Mesothelial cell of epicardium (in vitro differentiated cells): ENCODE measurements at regions not wholly inside any gene's neighbourhood (a gene's known extent, or its start where the extent isn't known, plus 50 kb on each side); places are given as distances from the start of the nearest gene placed in this dataset.

ENCODE experiments used
- DNase-seq, 2 experiments: peaks; one replicate each; pipeline ENCODE4 v3.0.0; 2021; ENCODE audit warnings: low spot score in 2 of 2; ENCODE audit not compliant: unreplicated experiment in 2 of 2
- H3K27ac Mint-ChIP-seq: 2 replicates; pipeline ENCODE4 v1.8.0; 2021; ENCODE audit warnings: mixed read lengths
- H3K27me3 Mint-ChIP-seq: 2 replicates; pipeline ENCODE4 v1.8.0; 2021; ENCODE audit warnings: low read depth, mixed read lengths
- H3K36me3 Mint-ChIP-seq: 2 replicates; pipeline ENCODE4 v1.8.0; 2021; ENCODE audit warnings: mixed read lengths
- H3K4me1 Mint-ChIP-seq: 2 replicates; pipeline ENCODE4 v1.8.0; 2021; ENCODE audit warnings: mixed read lengths
- H3K4me3 Mint-ChIP-seq: 2 replicates; pipeline ENCODE4 v1.8.0; 2021; ENCODE audit warnings: mild to moderate bottlenecking, moderate library complexity, mixed read lengths
- H3K9me3 Mint-ChIP-seq: 2 replicates; pipeline ENCODE4 v1.8.0; 2021; ENCODE audit warnings: mixed read lengths
- TF ChIP-seq, protein P1 (sequence below): fragments of 200-600 bp; sonication (generic); IDR thresholded peaks from one replicate; pipeline ENCODE4 v1.5.0; 2021; ENCODE audit warnings: antibody characterized with exemption; ENCODE audit not compliant: unreplicated experiment

DNA sequence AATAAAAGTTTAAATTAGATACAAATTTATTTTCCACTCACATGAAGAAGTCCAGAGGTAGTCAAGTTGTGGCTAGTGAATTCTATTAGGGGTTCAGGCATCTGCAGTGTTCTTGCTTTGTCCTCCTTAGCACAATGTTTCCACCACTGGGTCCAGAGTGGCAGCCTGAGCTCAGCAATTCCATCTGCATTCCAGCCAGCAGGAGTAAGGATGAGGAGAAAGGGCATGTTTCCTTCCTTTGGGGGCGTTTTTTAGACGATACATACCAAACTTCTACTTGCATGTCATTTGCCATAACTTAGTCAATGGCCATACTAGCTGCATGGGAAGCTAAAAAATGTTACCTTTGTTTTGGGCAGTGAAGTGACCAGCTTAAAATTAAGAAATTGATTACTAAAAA lies 98.5 kb upstream of the VANGL1 start:
- no peak for DNase-seq
- no peaks in the 10 kb centered on the region for H3K36me3 Mint-ChIP-seq
- H3K4me1 Mint-ChIP-seq: peaks cover 38% of the 10 kb centered on the region
- H3K27ac Mint-ChIP-seq: no peak overlapping the region
- no peak overlapping the region for H3K4me3 Mint-ChIP-seq
- TF ChIP-seq, protein P1, sequence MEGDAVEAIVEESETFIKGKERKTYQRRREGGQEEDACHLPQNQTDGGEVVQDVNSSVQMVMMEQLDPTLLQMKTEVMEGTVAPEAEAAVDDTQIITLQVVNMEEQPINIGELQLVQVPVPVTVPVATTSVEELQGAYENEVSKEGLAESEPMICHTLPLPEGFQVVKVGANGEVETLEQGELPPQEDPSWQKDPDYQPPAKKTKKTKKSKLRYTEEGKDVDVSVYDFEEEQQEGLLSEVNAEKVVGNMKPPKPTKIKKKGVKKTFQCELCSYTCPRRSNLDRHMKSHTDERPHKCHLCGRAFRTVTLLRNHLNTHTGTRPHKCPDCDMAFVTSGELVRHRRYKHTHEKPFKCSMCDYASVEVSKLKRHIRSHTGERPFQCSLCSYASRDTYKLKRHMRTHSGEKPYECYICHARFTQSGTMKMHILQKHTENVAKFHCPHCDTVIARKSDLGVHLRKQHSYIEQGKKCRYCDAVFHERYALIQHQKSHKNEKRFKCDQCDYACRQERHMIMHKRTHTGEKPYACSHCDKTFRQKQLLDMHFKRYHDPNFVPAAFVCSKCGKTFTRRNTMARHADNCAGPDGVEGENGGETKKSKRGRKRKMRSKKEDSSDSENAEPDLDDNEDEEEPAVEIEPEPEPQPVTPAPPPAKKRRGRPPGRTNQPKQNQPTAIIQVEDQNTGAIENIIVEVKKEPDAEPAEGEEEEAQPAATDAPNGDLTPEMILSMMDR: no peak
- peaks cover 9% of the 10 kb centered on the region for H3K9me3 Mint-ChIP-seq
- no peaks in the 10 kb centered on the region for H3K27me3 Mint-ChIP-seq

DNA sequence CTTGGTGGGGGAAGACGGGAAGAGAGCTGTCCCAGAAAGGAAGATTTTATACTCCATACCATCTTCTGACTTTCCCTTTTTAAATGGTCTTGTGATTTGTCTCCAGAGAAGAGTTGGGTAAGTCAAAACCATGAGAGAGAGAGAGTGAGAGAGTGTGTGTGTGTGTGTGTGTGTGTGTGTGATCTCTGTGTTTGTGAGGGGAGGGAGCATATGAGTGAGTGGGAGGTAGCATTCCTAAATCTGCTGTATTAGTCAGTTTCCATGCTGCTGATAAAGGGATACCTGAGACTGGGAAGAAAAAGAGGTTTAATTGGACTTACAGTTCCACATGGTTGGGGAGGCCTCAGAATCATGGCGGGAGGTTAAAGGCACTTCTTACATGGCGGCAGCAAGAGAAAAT lies 102.0 kb upstream of the VANGL1 start:
- H3K4me1 Mint-ChIP-seq: peaks cover 7% of the 10 kb centered on the region
- DNase-seq: no peak
- peaks cover 9% of the 10 kb centered on the region for H3K9me3 Mint-ChIP-seq
- no peaks in the 10 kb centered on the region for H3K36me3 Mint-ChIP-seq
- no peak overlapping the region for H3K4me3 Mint-ChIP-seq
- TF ChIP-seq, protein P1: no peak
- H3K27ac Mint-ChIP-seq: no peak overlapping the region
- H3K27me3 Mint-ChIP-seq: no peaks in the 10 kb centered on the region

DNA sequence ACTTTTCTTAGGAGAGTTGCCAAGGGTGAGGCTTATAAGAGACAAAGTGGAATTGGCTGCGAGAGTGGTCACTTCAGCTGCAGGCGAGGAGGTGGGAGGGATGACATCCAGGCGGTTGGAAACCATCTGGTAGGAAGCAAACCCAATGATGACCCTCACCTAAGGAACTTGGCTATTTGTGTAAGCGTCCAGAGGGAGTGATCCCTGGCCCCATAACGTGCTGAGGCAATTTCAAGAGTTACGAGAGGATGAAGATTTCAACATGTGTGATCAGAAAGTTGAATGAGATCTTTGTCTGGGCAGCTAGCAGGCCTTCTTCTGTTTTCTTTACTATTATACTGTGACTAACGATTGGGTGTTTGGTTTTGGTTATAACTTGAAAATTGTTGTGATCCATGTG lies 102.7 kb upstream of the VANGL1 start:
- H3K27ac Mint-ChIP-seq: peak overlapping the region; percentile 43
- TF ChIP-seq, protein P1: no peak

DNA sequence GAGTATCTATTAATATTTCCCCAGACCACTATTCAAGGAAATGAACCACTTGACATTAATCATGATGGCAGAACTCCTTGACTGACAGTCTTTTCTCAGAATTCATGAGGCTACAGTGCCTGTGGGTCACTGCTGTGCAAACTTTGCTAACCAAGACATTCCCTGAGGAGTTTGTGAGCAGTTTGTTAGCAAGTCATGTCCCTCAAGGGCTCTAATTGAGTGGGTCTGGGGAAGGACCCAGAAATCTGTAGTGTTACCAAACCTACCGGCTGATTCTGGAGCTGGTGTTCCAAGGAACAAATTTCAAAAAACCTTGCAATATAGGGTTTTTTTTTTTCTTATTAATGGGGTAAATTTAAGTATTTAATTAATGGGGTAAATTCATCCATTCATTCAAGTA lies 103.2 kb upstream of the VANGL1 start:
- TF ChIP-seq, protein P1: no peak
- Mint-ChIP-seq H3K27me3 (no peaks in the 10 kb centered on the region), H3K27ac (no peak overlapping the region), H3K4me3 (no peak overlapping the region), H3K36me3 (no peaks in the 10 kb centered on the region), H3K4me1 (peaks cover 11% of the 10 kb centered on the region), H3K9me3 (peaks cover 9% of the 10 kb centered on the region)
- DNase-seq: no peak

More for the DNA sequence above, 102.7 kb upstream of the VANGL1 start:
- peaks cover 9% of the 10 kb centered on the region for H3K9me3 Mint-ChIP-seq
- no peak for DNase-seq
- H3K4me1 Mint-ChIP-seq: peaks cover 7% of the 10 kb centered on the region
- H3K27me3 Mint-ChIP-seq: no peaks in the 10 kb centered on the region
- H3K4me3 Mint-ChIP-seq: no peak overlapping the region
- no peaks in the 10 kb centered on the region for H3K36me3 Mint-ChIP-seq

DNA sequence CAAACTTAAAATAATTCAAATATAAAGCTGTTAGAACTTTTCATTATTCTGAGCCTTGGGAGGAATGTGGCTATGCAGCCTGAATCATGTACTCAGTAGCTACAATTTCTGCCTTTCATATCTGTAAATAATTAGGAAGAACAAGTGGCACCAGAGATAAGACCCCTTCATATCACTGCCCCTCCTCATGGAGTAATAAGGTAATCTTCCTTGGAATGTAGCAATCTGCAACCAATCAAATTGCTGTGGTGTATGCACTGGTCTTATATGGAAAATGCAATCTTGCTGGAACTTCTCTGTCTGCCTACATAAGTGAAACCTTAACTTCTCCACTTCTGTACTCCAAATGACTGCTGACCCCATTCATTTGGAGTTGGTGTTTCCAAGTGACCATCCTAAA lies 104.4 kb upstream of the VANGL1 start:
- TF ChIP-seq, protein P1: no peak
- H3K27me3 Mint-ChIP-seq: no peaks in the 10 kb centered on the region
- DNase-seq: no peak
- peaks cover 5% of the 10 kb centered on the region for H3K9me3 Mint-ChIP-seq
- peaks cover 23% of the 10 kb centered on the region for H3K4me1 Mint-ChIP-seq
- no peaks in the 10 kb centered on the region for H3K36me3 Mint-ChIP-seq
- H3K4me3 Mint-ChIP-seq: no peak overlapping the region
- H3K27ac Mint-ChIP-seq: no peak overlapping the region

DNA sequence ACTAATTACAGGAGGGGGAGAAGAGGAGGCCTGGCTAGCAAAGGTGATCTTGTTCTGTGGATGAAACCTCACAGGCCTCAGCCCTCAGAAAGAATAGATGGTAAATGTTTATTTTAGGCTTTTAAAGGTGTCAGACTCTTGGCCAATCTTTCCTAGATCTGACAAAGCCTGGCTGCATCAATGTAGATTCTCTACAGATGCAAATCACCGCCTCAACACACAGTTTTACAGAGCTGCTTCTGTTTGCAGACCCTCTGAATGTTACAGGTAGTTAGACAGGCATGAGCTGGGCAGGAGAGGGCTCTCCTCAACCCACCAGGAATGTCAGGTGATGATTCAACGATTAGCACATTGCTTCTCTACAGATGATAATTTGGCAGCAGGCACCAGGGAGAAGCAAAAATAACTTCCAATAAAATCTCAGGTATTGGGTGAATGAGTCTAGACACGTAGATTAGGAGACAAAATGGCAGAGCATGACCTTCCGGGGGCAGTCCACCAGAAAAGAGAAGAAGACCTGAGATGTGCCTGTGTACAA lies 105.4 kb upstream of the VANGL1 start:
- Mint-ChIP-seq H3K4me3 (no peak overlapping the region), H3K27me3 (no peaks in the 10 kb centered on the region), H3K4me1 (peaks cover 32% of the 10 kb centered on the region), H3K9me3 (peaks cover 5% of the 10 kb centered on the region), H3K27ac (no peak overlapping the region), H3K36me3 (no peaks in the 10 kb centered on the region)
- TF ChIP-seq, protein P1: no peak
- DNase-seq: no peak
